ENCODE measurements at regions not wholly inside any gene's neighbourhood (a gene's known extent, or its start where the extent isn't known, plus 50 kb on each side); places are given as distances from the start of the nearest gene placed in this dataset.

DNA sequence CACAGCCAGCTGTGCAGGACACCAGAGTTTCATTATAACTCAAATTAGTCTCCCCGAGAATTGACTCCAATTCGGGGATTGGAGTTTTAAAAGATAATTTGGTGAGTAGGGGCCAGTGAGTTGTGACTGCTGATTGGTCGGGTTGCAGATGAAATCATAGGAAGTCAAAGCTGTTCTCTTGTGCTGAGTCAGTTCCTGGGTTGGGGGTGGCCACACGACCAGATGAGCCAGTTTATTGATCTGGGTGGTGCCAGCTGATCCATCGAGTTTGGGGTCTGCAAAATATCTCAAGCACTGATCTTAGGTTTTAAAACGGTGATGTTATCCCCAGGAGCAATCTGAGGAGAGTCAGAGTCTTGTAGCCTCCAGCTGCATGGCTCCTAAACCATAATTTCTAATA is 82.7 kb upstream of the SLC66A3 start:
- no peak for DNase-seq (ENCODE audit: insufficient read length, low spot score, missing footprints)
- Histone ChIP-seq H3K4me2 (ENCODE audit: insufficient read depth, low read length) (no peak overlapping the region), H3K9me3 (ENCODE audit: low read depth, low read length) (no peaks in the 10 kb centered on the region), H3K79me2 (ENCODE audit: insufficient read depth, low read length) (no peaks in the 10 kb centered on the region), H3K36me3 (ENCODE audit: insufficient read depth, low read length) (no peaks in the 10 kb centered on the region), H3K4me3 (ENCODE audit: insufficient read depth, low read length) (no peak overlapping the region), H3K4me1 (ENCODE audit: insufficient read depth, low read length) (peaks cover 9% of the 10 kb centered on the region), H2AFZ (ENCODE audit: low read length) (peak overlapping the region; percentile 82), H4K20me1 (ENCODE audit: insufficient read depth, low read length) (no peaks in the 10 kb centered on the region), H3K27me3 (ENCODE audit: insufficient read depth, low read length) (peaks cover 10% of the 10 kb centered on the region), H3K27ac (ENCODE audit: low read depth, low read length) (no peak overlapping the region)
- TF ChIP-seq, protein P1, sequence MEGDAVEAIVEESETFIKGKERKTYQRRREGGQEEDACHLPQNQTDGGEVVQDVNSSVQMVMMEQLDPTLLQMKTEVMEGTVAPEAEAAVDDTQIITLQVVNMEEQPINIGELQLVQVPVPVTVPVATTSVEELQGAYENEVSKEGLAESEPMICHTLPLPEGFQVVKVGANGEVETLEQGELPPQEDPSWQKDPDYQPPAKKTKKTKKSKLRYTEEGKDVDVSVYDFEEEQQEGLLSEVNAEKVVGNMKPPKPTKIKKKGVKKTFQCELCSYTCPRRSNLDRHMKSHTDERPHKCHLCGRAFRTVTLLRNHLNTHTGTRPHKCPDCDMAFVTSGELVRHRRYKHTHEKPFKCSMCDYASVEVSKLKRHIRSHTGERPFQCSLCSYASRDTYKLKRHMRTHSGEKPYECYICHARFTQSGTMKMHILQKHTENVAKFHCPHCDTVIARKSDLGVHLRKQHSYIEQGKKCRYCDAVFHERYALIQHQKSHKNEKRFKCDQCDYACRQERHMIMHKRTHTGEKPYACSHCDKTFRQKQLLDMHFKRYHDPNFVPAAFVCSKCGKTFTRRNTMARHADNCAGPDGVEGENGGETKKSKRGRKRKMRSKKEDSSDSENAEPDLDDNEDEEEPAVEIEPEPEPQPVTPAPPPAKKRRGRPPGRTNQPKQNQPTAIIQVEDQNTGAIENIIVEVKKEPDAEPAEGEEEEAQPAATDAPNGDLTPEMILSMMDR (IDR thresholded peaks at IDR 0.05; ENCODE audit: extremely low read depth, low read depth, low read length): no peak

- H3K79me2 ChIP-seq (ENCODE audit: insufficient read depth, low read length): no peaks in the 10 kb centered on the region
- peak overlapping the region; percentile 4 for H3K4me3 ChIP-seq (ENCODE audit: insufficient read depth, low read length)
- H3K4me1 ChIP-seq (ENCODE audit: insufficient read depth, low read length): peaks cover 9% of the 10 kb centered on the region
- peak overlapping the region; percentile 82 for H2AFZ ChIP-seq (ENCODE audit: low read length)
- TF ChIP-seq, protein P1 (IDR thresholded peaks at IDR 0.05; ENCODE audit: extremely low read depth, low read depth, low read length): peak; percentile 72
- H3K36me3 ChIP-seq (ENCODE audit: insufficient read depth, low read length): no peaks in the 10 kb centered on the region
- peak overlapping the region; percentile 44 for H3K4me2 ChIP-seq (ENCODE audit: insufficient read depth, low read length)
- H3K9me3 ChIP-seq (ENCODE audit: low read depth, low read length): no peaks in the 10 kb centered on the region
- DNase-seq (ENCODE audit: insufficient read length, low spot score, missing footprints): peak; percentile 68
- H4K20me1 ChIP-seq (ENCODE audit: insufficient read depth, low read length): no peaks in the 10 kb centered on the region
- H3K27me3 ChIP-seq (ENCODE audit: insufficient read depth, low read length): peaks cover 3% of the 10 kb centered on the region
- no peak overlapping the region for H3K27ac ChIP-seq (ENCODE audit: low read depth, low read length)
Measured at GRCh38 chr2:11073251-11073650, 82.0 kb upstream of the SLC66A3 start.

- peak overlapping the region; percentile 44 for H3K4me2 ChIP-seq (ENCODE audit: insufficient read depth, low read length)
- peak overlapping the region; percentile 4 for H3K4me3 ChIP-seq (ENCODE audit: insufficient read depth, low read length)
- peaks cover 9% of the 10 kb centered on the region for H3K4me1 ChIP-seq (ENCODE audit: insufficient read depth, low read length)
- TF ChIP-seq, protein P1 (IDR thresholded peaks at IDR 0.05; ENCODE audit: extremely low read depth, low read depth, low read length): no peak
- H3K79me2 ChIP-seq (ENCODE audit: insufficient read depth, low read length): no peaks in the 10 kb centered on the region
- no peaks in the 10 kb centered on the region for H4K20me1 ChIP-seq (ENCODE audit: insufficient read depth, low read length)
- H3K27me3 ChIP-seq (ENCODE audit: insufficient read depth, low read length): peaks cover 1% of the 10 kb centered on the region
- no peaks in the 10 kb centered on the region for H3K9me3 ChIP-seq (ENCODE audit: low read depth, low read length)
- H3K36me3 ChIP-seq (ENCODE audit: insufficient read depth, low read length): no peaks in the 10 kb centered on the region
- DNase-seq (ENCODE audit: insufficient read length, low spot score, missing footprints): peak; percentile 63
- H3K27ac ChIP-seq (ENCODE audit: low read depth, low read length): no peak overlapping the region
- peak overlapping the region; percentile 82 for H2AFZ ChIP-seq (ENCODE audit: low read length)
Measured at GRCh38 chr2:11073776-11074175, 81.5 kb upstream of the SLC66A3 start.

DNA sequence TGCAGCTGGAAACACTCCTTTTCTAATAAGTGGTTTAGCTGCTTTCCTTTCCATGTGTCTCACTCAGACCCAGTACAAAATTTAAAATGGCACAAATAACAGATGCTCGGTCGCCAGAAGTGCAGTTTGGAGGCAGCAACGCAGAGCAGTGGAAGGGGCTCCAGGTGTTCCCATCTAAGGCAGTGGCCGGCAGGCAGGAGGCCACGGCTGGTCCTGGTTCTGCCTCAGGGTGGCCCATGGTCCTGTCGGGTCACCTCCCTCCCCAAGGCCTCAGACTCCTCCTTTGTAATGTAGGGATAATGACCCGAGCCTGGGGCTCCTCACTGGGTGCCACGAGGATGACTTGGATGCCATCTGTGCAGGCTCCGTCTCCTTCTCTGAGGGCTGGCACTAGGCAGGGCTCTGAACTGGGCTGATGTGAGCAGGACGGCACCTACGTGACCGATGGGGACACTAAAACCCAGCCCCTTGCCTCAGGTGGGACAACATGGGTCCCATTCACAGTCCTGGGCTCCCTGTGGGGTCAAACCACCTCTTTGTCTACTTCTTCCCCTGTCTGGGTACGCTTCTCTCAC is 80.9 kb upstream of the SLC66A3 start:
- peak overlapping the region; percentile 44 for H3K4me2 ChIP-seq (ENCODE audit: insufficient read depth, low read length)
- no peaks in the 10 kb centered on the region for H3K36me3 ChIP-seq (ENCODE audit: insufficient read depth, low read length)
- H3K4me1 ChIP-seq (ENCODE audit: insufficient read depth, low read length): peaks cover 9% of the 10 kb centered on the region
- TF ChIP-seq, protein P1 (IDR thresholded peaks at IDR 0.05; ENCODE audit: extremely low read depth, low read depth, low read length): no peak
- H3K79me2 ChIP-seq (ENCODE audit: insufficient read depth, low read length): no peaks in the 10 kb centered on the region
- H2AFZ ChIP-seq (ENCODE audit: low read length): peak overlapping the region; percentile 82
- no peak overlapping the region for H3K4me3 ChIP-seq (ENCODE audit: insufficient read depth, low read length)
- no peaks in the 10 kb centered on the region for H4K20me1 ChIP-seq (ENCODE audit: insufficient read depth, low read length)
- no peaks in the 10 kb centered on the region for H3K9me3 ChIP-seq (ENCODE audit: low read depth, low read length)
- no peak overlapping the region for H3K27ac ChIP-seq (ENCODE audit: low read depth, low read length)
- no peak for DNase-seq (ENCODE audit: insufficient read length, low spot score, missing footprints)
- H3K27me3 ChIP-seq (ENCODE audit: insufficient read depth, low read length): no peaks in the 10 kb centered on the region

Data from osteoblast (primary cell).